ENCODE measurements at regions not wholly inside any gene's neighbourhood (a gene's known extent, or its start where the extent isn't known, plus 50 kb on each side); places are given as distances from the start of the nearest gene placed in this dataset.

DNA sequence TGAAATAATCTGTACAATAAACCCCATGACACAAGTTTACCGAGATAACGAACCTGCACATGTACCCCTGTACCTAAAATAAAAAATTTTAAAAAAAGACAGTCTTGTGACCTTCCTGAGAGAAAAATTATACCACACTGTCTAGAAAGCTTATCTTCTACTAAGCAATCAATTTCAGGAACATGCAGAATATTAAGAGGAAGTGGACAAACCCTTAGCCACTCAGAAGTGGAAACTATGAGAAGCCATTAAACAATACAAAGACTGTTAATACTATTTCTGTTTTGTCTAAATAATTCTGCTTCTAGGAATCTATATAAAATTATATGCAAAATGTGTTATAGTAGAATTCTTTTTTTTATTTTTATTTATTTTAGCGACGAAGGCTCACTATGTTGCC is 93.9 kb downstream of the ADAMTS1 start:
- no peak overlapping the region for H3K9ac ChIP-seq (ENCODE audit: low read length in 3 of 3)
- no peak overlapping the region for H3K27ac ChIP-seq (ENCODE audit: low read depth in 2 of 2, low read length in 2 of 2)
- DNase-seq = no peak
- no peak overlapping the region for H3K4me3 ChIP-seq (ENCODE audit: low read length in 3 of 3)
- TF ChIP-seq, protein P1, sequence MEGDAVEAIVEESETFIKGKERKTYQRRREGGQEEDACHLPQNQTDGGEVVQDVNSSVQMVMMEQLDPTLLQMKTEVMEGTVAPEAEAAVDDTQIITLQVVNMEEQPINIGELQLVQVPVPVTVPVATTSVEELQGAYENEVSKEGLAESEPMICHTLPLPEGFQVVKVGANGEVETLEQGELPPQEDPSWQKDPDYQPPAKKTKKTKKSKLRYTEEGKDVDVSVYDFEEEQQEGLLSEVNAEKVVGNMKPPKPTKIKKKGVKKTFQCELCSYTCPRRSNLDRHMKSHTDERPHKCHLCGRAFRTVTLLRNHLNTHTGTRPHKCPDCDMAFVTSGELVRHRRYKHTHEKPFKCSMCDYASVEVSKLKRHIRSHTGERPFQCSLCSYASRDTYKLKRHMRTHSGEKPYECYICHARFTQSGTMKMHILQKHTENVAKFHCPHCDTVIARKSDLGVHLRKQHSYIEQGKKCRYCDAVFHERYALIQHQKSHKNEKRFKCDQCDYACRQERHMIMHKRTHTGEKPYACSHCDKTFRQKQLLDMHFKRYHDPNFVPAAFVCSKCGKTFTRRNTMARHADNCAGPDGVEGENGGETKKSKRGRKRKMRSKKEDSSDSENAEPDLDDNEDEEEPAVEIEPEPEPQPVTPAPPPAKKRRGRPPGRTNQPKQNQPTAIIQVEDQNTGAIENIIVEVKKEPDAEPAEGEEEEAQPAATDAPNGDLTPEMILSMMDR (IDR thresholded peaks at IDR 0.05; ENCODE audit: borderline replicate concordance, extremely low read depth, insufficient read depth) = no peak
- H3K27me3 ChIP-seq (ENCODE audit: control insufficient read depth, insufficient read depth, low read length) = no peaks in the 10 kb centered on the region
- H3K9me3 ChIP-seq (ENCODE audit: control insufficient read depth in 2 of 3, insufficient read depth in 1 of 3, low read length in 3 of 3) = no peaks in the 10 kb centered on the region
- no peak for FAIRE-seq
- no peaks in the 10 kb centered on the region for H3K4me1 ChIP-seq (ENCODE audit: control insufficient read depth in 2 of 3, insufficient read depth in 2 of 3, low read depth in 1 of 3, low read length in 3 of 3)
- intact Hi-C loops (cut with DNase I) = no loop called here
- no peaks in the 10 kb centered on the region for H3K36me3 ChIP-seq (ENCODE audit: control insufficient read depth in 2 of 3, insufficient read depth in 3 of 3, low read length in 3 of 3)

- FAIRE-seq = no peak
- DNase-seq = no peak
- H3K27ac ChIP-seq (ENCODE audit: low read depth in 2 of 2, low read length in 2 of 2) = no peak overlapping the region
- intact Hi-C loops (cut with DNase I) = no loop called here
- H3K4me1 ChIP-seq (ENCODE audit: control insufficient read depth in 2 of 3, insufficient read depth in 2 of 3, low read depth in 1 of 3, low read length in 3 of 3) = no peaks in the 10 kb centered on the region
- H3K4me3 ChIP-seq (ENCODE audit: low read length in 3 of 3) = no peak overlapping the region
- H3K9me3 ChIP-seq (ENCODE audit: control insufficient read depth in 2 of 3, insufficient read depth in 1 of 3, low read length in 3 of 3) = no peaks in the 10 kb centered on the region
- H3K9ac ChIP-seq (ENCODE audit: low read length in 3 of 3) = no peak overlapping the region
- no peaks in the 10 kb centered on the region for H3K36me3 ChIP-seq (ENCODE audit: control insufficient read depth in 2 of 3, insufficient read depth in 3 of 3, low read length in 3 of 3)
- TF ChIP-seq, protein P1 (IDR thresholded peaks at IDR 0.05; ENCODE audit: borderline replicate concordance, extremely low read depth, insufficient read depth) = no peak
- H3K27me3 ChIP-seq (ENCODE audit: control insufficient read depth, insufficient read depth, low read length) = no peaks in the 10 kb centered on the region
Measured at GRCh38 chr21:26748066-26748465, 97.1 kb downstream of the ADAMTS1 start.

- FAIRE-seq = no peak
- H3K4me1 ChIP-seq (ENCODE audit: control insufficient read depth in 2 of 3, insufficient read depth in 2 of 3, low read depth in 1 of 3, low read length in 3 of 3) = no peaks in the 10 kb centered on the region
- H3K9me3 ChIP-seq (ENCODE audit: control insufficient read depth in 2 of 3, insufficient read depth in 1 of 3, low read length in 3 of 3) = no peaks in the 10 kb centered on the region
- intact Hi-C loops (cut with DNase I) = no loop called here
- DNase-seq = no peak
- H3K4me3 ChIP-seq (ENCODE audit: low read length in 3 of 3) = no peak overlapping the region
- no peak overlapping the region for H3K9ac ChIP-seq (ENCODE audit: low read length in 3 of 3)
- TF ChIP-seq, protein P1 (IDR thresholded peaks at IDR 0.05; ENCODE audit: borderline replicate concordance, extremely low read depth, insufficient read depth) = no peak
- no peaks in the 10 kb centered on the region for H3K27me3 ChIP-seq (ENCODE audit: control insufficient read depth, insufficient read depth, low read length)
- H3K27ac ChIP-seq (ENCODE audit: low read depth in 2 of 2, low read length in 2 of 2) = no peak overlapping the region
- no peaks in the 10 kb centered on the region for H3K36me3 ChIP-seq (ENCODE audit: control insufficient read depth in 2 of 3, insufficient read depth in 3 of 3, low read length in 3 of 3)
Measured at GRCh38 chr21:26747216-26747615, 98.0 kb downstream of the ADAMTS1 start.

- no peaks in the 10 kb centered on the region for H3K36me3 ChIP-seq (ENCODE audit: control insufficient read depth in 2 of 3, insufficient read depth in 3 of 3, low read length in 3 of 3)
- TF ChIP-seq, protein P1 (IDR thresholded peaks at IDR 0.05; ENCODE audit: borderline replicate concordance, extremely low read depth, insufficient read depth) = no peak
- no peak overlapping the region for H3K4me3 ChIP-seq (ENCODE audit: low read length in 3 of 3)
- H3K27ac ChIP-seq (ENCODE audit: low read depth in 2 of 2, low read length in 2 of 2) = no peak overlapping the region
- no peak for DNase-seq
- no peaks in the 10 kb centered on the region for H3K27me3 ChIP-seq (ENCODE audit: control insufficient read depth, insufficient read depth, low read length)
- FAIRE-seq = no peak
- no peaks in the 10 kb centered on the region for H3K9me3 ChIP-seq (ENCODE audit: control insufficient read depth in 2 of 3, insufficient read depth in 1 of 3, low read length in 3 of 3)
- H3K9ac ChIP-seq (ENCODE audit: low read length in 3 of 3) = no peak overlapping the region
- H3K4me1 ChIP-seq (ENCODE audit: control insufficient read depth in 2 of 3, insufficient read depth in 2 of 3, low read depth in 1 of 3, low read length in 3 of 3) = no peaks in the 10 kb centered on the region
- intact Hi-C loops (cut with DNase I) = no loop called here
Measured at GRCh38 chr21:26743524-26743923, 101.7 kb downstream of the ADAMTS1 start.

All from kidney (tissue), 13 donors.